HUES6 (cell line): ENCODE measurements at regions not wholly inside any gene's neighbourhood (a gene's known extent, or its start where the extent isn't known, plus 50 kb on each side); places are given as distances from the start of the nearest gene placed in this dataset.

ENCODE experiments used
- H3K27ac ChIP-seq: 2 replicates; pipeline ENCODE4 v1.7.0; 2013; ENCODE audit warnings: low read depth, mild to moderate bottlenecking, low read length, inconsistent platforms
- H3K27me3 ChIP-seq: 2 replicates; pipeline ENCODE4 v1.6.1; 2013; ENCODE audit warnings: low read length; ENCODE audit not compliant: control insufficient read depth, insufficient read depth
- H3K36me3 ChIP-seq: 2 replicates; pipeline ENCODE4 v1.6.1; 2013; ENCODE audit warnings: low read length; ENCODE audit not compliant: control insufficient read depth, insufficient read depth
- H3K4me1 ChIP-seq: 2 replicates; pipeline ENCODE4 v1.6.1; 2013; ENCODE audit warnings: low read length; ENCODE audit not compliant: control insufficient read depth, insufficient read depth
- H3K4me3 ChIP-seq: 2 replicates; pipeline ENCODE4 v1.5.1; 2013; ENCODE audit warnings: low read depth, low read length
- H3K9ac ChIP-seq: one replicate; pipeline ENCODE4 v1.6.1; 2013; ENCODE audit warnings: mild to moderate bottlenecking, low read length
- H3K9me3 ChIP-seq: 2 replicates; pipeline ENCODE4 v1.6.1; 2013; ENCODE audit warnings: low read depth, low read length; ENCODE audit not compliant: control insufficient read depth, insufficient read depth

- Histone ChIP-seq H3K27ac (no peak overlapping the region), H3K9ac (no peak overlapping the region), H3K9me3 (peaks cover 6% of the 10 kb centered on the region; the same call in 1 of the 2 replicates), H3K27me3 (no peaks in the 10 kb centered on the region), H3K4me3 (no peak overlapping the region), H3K36me3 (no peaks in the 10 kb centered on the region), H3K4me1 (no peaks in the 10 kb centered on the region)
Observed at GRCh38 chr15:35657679-35658311, 111.8 kb upstream of the DPH6 start.

- Histone ChIP-seq H3K27me3 (no peaks in the 10 kb centered on the region), H3K36me3 (no peaks in the 10 kb centered on the region), H3K9me3 (no peaks in the 10 kb centered on the region), H3K9ac (no peak overlapping the region), H3K27ac (no peak overlapping the region), H3K4me1 (peaks cover 12% of the 10 kb centered on the region), H3K4me3 (no peak overlapping the region)
Observed at GRCh38 chr15:35663956-35664355, 118.0 kb upstream of the DPH6 start.

- Histone ChIP-seq H3K36me3 (no peaks in the 10 kb centered on the region), H3K4me1 (peaks cover 17% of the 10 kb centered on the region), H3K27me3 (no peaks in the 10 kb centered on the region), H3K4me3 (no peak overlapping the region), H3K9me3 (no peaks in the 10 kb centered on the region), H3K27ac (no peak overlapping the region), H3K9ac (no peak overlapping the region)
Observed at GRCh38 chr15:35665896-35666536, 120.1 kb upstream of the DPH6 start.

- H3K4me1 ChIP-seq = peaks cover 18% of the 10 kb centered on the region
- H3K9me3 ChIP-seq = no peaks in the 10 kb centered on the region
- H3K27me3 ChIP-seq = no peaks in the 10 kb centered on the region
- no peak overlapping the region for H3K9ac ChIP-seq
- no peak overlapping the region for H3K4me3 ChIP-seq
- H3K36me3 ChIP-seq = no peaks in the 10 kb centered on the region
- no peak overlapping the region for H3K27ac ChIP-seq
Observed at GRCh38 chr15:35667908-35668307, 121.9 kb upstream of the DPH6 start.

- Histone ChIP-seq H3K36me3 (no peaks in the 10 kb centered on the region), H3K9ac (no peak overlapping the region), H3K4me3 (no peak overlapping the region), H3K9me3 (no peaks in the 10 kb centered on the region), H3K4me1 (peaks cover 21% of the 10 kb centered on the region), H3K27ac (peak overlapping the region; percentile 42; the same call in 1 of the 2 replicates), H3K27me3 (no peaks in the 10 kb centered on the region)
Observed at GRCh38 chr15:35669021-35669420, 123.1 kb upstream of the DPH6 start.

- Histone ChIP-seq H3K27ac (peak overlapping the region; percentile 42; the same call in 1 of the 2 replicates), H3K27me3 (no peaks in the 10 kb centered on the region), H3K4me3 (no peak overlapping the region), H3K9me3 (no peaks in the 10 kb centered on the region), H3K9ac (no peak overlapping the region), H3K36me3 (no peaks in the 10 kb centered on the region), H3K4me1 (peaks cover 21% of the 10 kb centered on the region)
Observed at GRCh38 chr15:35669432-35670045, 123.6 kb upstream of the DPH6 start.

- Histone ChIP-seq H3K9ac (no peak overlapping the region), H3K9me3 (no peaks in the 10 kb centered on the region), H3K36me3 (no peaks in the 10 kb centered on the region), H3K27ac (no peak overlapping the region), H3K4me3 (no peak overlapping the region), H3K4me1 (peaks cover 28% of the 10 kb centered on the region), H3K27me3 (no peaks in the 10 kb centered on the region)
Observed at GRCh38 chr15:35671197-35671596, 125.2 kb upstream of the DPH6 start.

- no peak overlapping the region for H3K27ac ChIP-seq
- H3K27me3 ChIP-seq = no peaks in the 10 kb centered on the region
- no peak overlapping the region for H3K4me3 ChIP-seq
- peaks cover 28% of the 10 kb centered on the region for H3K4me1 ChIP-seq
- no peaks in the 10 kb centered on the region for H3K9me3 ChIP-seq
- H3K36me3 ChIP-seq = no peaks in the 10 kb centered on the region
- H3K9ac ChIP-seq = no peak overlapping the region
Observed at GRCh38 chr15:35671981-35672380, 126.0 kb upstream of the DPH6 start.

GRCh38 chr15:35673093-35673684, 127.2 kb upstream of the DPH6 start:
- H3K27ac ChIP-seq = no peak overlapping the region
- no peaks in the 10 kb centered on the region for H3K36me3 ChIP-seq
- no peaks in the 10 kb centered on the region for H3K27me3 ChIP-seq
- H3K4me3 ChIP-seq = no peak overlapping the region
- H3K9me3 ChIP-seq = no peaks in the 10 kb centered on the region
- no peak overlapping the region for H3K9ac ChIP-seq
- peaks cover 23% of the 10 kb centered on the region for H3K4me1 ChIP-seq

- H3K9me3 ChIP-seq = no peaks in the 10 kb centered on the region
- H3K27ac ChIP-seq = 0 out of 2 replicates have a peak overlapping the region, but pooled peaks have one; percentile 56
- no peak overlapping the region for H3K9ac ChIP-seq
- no peaks in the 10 kb centered on the region for H3K27me3 ChIP-seq
- peaks cover 11% of the 10 kb centered on the region; the same call in 1 of the 2 replicates for H3K4me1 ChIP-seq
- no peaks in the 10 kb centered on the region for H3K36me3 ChIP-seq
- H3K4me3 ChIP-seq = no peak overlapping the region
Observed at GRCh38 chr15:35674873-35675781, 129.2 kb upstream of the DPH6 start.
